22Rv1 (cell line): ENCODE measurements at regions not wholly inside any gene's neighbourhood (a gene's known extent, or its start where the extent isn't known, plus 50 kb on each side); places are given as distances from the start of the nearest gene placed in this dataset.

Experiments
- ZFX ChIP-seq: fragments of 450-650 bp; IDR thresholded peaks from 2 replicates; pipeline ENCODE4 v1.6.1; 2017; ENCODE audit warnings: antibody characterized with exemption, borderline replicate concordance
- TF ChIP-seq, protein P1 (sequence below): fragments of 450-650 bp; IDR thresholded peaks from 2 replicates; pipeline ENCODE4 v1.5.1; 2017; ENCODE audit warnings: mild to moderate bottlenecking

DNA sequence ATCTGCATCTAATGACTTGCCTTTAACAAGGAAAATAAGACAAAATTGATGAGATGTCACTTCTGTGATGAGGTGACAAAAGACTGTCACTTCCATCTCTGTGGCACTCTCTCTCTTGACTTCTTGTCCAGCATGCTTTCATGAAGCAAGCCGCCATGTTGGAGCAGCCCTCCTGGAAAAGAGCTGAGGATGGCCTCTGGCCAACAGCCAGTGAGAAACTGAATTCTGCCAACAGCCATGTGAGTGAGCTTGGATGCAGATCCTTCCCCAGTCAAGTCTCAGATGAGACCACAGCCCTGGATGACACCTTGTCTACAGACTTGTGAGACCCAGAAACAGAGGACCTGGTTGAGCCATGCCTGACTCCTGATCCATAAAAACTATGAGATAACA lies 412.6 kb upstream of the SHH start:
- TF ChIP-seq, protein P1, sequence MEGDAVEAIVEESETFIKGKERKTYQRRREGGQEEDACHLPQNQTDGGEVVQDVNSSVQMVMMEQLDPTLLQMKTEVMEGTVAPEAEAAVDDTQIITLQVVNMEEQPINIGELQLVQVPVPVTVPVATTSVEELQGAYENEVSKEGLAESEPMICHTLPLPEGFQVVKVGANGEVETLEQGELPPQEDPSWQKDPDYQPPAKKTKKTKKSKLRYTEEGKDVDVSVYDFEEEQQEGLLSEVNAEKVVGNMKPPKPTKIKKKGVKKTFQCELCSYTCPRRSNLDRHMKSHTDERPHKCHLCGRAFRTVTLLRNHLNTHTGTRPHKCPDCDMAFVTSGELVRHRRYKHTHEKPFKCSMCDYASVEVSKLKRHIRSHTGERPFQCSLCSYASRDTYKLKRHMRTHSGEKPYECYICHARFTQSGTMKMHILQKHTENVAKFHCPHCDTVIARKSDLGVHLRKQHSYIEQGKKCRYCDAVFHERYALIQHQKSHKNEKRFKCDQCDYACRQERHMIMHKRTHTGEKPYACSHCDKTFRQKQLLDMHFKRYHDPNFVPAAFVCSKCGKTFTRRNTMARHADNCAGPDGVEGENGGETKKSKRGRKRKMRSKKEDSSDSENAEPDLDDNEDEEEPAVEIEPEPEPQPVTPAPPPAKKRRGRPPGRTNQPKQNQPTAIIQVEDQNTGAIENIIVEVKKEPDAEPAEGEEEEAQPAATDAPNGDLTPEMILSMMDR = no peak
- no peak for TF ChIP-seq ZFX
